ENCODE measurements at regions not wholly inside any gene's neighbourhood (a gene's known extent, or its start where the extent isn't known, plus 50 kb on each side); places are given as distances from the start of the nearest gene placed in this dataset.

DNA sequence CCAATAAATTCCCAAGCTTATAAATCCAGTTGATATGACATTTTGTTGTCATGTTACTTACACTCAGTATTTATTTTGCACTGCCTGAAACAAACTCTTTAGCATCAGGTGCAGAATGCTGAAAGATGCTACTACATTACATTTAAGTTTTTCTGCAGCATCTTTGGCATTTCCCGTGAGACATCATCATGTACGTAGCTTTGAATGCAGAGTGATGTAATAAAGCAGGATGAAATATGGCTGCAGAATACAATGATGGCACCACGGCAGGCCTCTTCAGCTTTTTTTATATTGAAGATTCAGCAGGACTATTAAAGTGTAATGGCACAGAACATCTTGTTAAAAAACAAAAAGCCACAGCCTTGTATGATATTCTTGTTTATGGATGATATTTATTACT, 531.8 kb downstream of the NXPH1 start:
- TF ChIP-seq EZH2phosphoT487 (IDR thresholded peaks at IDR 0.05) = no peak
- no peak for TF ChIP-seq EZH2 (IDR thresholded peaks at IDR 0.05)
- TF ChIP-seq, protein P1, sequence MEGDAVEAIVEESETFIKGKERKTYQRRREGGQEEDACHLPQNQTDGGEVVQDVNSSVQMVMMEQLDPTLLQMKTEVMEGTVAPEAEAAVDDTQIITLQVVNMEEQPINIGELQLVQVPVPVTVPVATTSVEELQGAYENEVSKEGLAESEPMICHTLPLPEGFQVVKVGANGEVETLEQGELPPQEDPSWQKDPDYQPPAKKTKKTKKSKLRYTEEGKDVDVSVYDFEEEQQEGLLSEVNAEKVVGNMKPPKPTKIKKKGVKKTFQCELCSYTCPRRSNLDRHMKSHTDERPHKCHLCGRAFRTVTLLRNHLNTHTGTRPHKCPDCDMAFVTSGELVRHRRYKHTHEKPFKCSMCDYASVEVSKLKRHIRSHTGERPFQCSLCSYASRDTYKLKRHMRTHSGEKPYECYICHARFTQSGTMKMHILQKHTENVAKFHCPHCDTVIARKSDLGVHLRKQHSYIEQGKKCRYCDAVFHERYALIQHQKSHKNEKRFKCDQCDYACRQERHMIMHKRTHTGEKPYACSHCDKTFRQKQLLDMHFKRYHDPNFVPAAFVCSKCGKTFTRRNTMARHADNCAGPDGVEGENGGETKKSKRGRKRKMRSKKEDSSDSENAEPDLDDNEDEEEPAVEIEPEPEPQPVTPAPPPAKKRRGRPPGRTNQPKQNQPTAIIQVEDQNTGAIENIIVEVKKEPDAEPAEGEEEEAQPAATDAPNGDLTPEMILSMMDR (IDR thresholded peaks at IDR 0.05) = no peak
- Histone ChIP-seq H3K9ac (no peak overlapping the region), H3K4me3 (no peak overlapping the region), H3K9me3 (ENCODE audit: low read depth) (no peaks in the 10 kb centered on the region), H2AFZ (replicated peaks) (no peak overlapping the region), H3K27ac (no peak overlapping the region), H3K4me2 (no peak overlapping the region), H3K79me2 (ENCODE audit: low read depth) (no peaks in the 10 kb centered on the region), H3K27me3 (no peaks in the 10 kb centered on the region), H3F3A (ENCODE audit: low read depth) (no peaks in the 10 kb centered on the region), H4K20me1 (ENCODE audit: low read depth) (no peaks in the 10 kb centered on the region), H3K36me3 (no peaks in the 10 kb centered on the region), H3K4me1 (no peaks in the 10 kb centered on the region)
- Mint-ChIP-seq H3K27ac (no peak overlapping the region), H3K36me3 (no peaks in the 10 kb centered on the region), H3K4me3 (no peak overlapping the region), H3K9me3 (no peaks in the 10 kb centered on the region), H3K4me1 (no peaks in the 10 kb centered on the region), H3K27me3 (ENCODE audit: insufficient read depth, low read depth) (no peaks in the 10 kb centered on the region)
- DNase-seq (ENCODE audit: low spot score) = no peak

- H3K4me2 ChIP-seq = no peak overlapping the region
- H3K27me3 Mint-ChIP-seq (ENCODE audit: insufficient read depth, low read depth) = no peaks in the 10 kb centered on the region
- H3K4me1 ChIP-seq = no peaks in the 10 kb centered on the region
- TF ChIP-seq EZH2phosphoT487 (IDR thresholded peaks at IDR 0.05) = no peak
- TF ChIP-seq, protein P1 (IDR thresholded peaks at IDR 0.05) = no peak
- no peak for TF ChIP-seq EZH2 (IDR thresholded peaks at IDR 0.05)
- H4K20me1 ChIP-seq (ENCODE audit: low read depth) = no peaks in the 10 kb centered on the region
- H3K4me3 ChIP-seq = no peak overlapping the region
- no peak overlapping the region for H3K9ac ChIP-seq
- H3K4me3 Mint-ChIP-seq = no peak overlapping the region
- peaks cover 5% of the 10 kb centered on the region for H3K9me3 Mint-ChIP-seq
- no peak for DNase-seq (ENCODE audit: low spot score)
- H3K79me2 ChIP-seq (ENCODE audit: low read depth) = no peaks in the 10 kb centered on the region
- no peaks in the 10 kb centered on the region for H3K9me3 ChIP-seq (ENCODE audit: low read depth)
- no peaks in the 10 kb centered on the region for H3K4me1 Mint-ChIP-seq
- no peak overlapping the region for H3K27ac Mint-ChIP-seq
- no peaks in the 10 kb centered on the region for H3K36me3 Mint-ChIP-seq
- H3K36me3 ChIP-seq = peaks cover 4% of the 10 kb centered on the region
- H3K27me3 ChIP-seq = no peaks in the 10 kb centered on the region
- no peak overlapping the region for H2AFZ ChIP-seq (replicated peaks)
- H3K27ac ChIP-seq = no peak overlapping the region
- H3F3A ChIP-seq (ENCODE audit: low read depth) = no peaks in the 10 kb centered on the region
These were observed 540.2 kb downstream of the NXPH1 start for GRCh38 chr7:8973601-8974000.

- DNase-seq (ENCODE audit: low spot score) = no peak
- H3K4me1 Mint-ChIP-seq = no peaks in the 10 kb centered on the region
- Histone ChIP-seq H4K20me1 (ENCODE audit: low read depth) (no peaks in the 10 kb centered on the region), H3K4me1 (no peaks in the 10 kb centered on the region), H3F3A (ENCODE audit: low read depth) (no peaks in the 10 kb centered on the region), H2AFZ (replicated peaks) (no peak overlapping the region), H3K27me3 (no peaks in the 10 kb centered on the region), H3K27ac (no peak overlapping the region), H3K4me2 (no peak overlapping the region), H3K79me2 (ENCODE audit: low read depth) (no peaks in the 10 kb centered on the region), H3K4me3 (no peak overlapping the region), H3K9me3 (ENCODE audit: low read depth) (no peaks in the 10 kb centered on the region), H3K36me3 (peaks cover 4% of the 10 kb centered on the region), H3K9ac (no peak overlapping the region)
- peaks cover 5% of the 10 kb centered on the region for H3K9me3 Mint-ChIP-seq
- no peak overlapping the region for H3K4me3 Mint-ChIP-seq
- H3K36me3 Mint-ChIP-seq = no peaks in the 10 kb centered on the region
- no peaks in the 10 kb centered on the region for H3K27me3 Mint-ChIP-seq (ENCODE audit: insufficient read depth, low read depth)
- no peak overlapping the region for H3K27ac Mint-ChIP-seq
- TF ChIP-seq EZH2 (IDR thresholded peaks at IDR 0.05) (no peak), EZH2phosphoT487 (IDR thresholded peaks at IDR 0.05) (no peak)
- TF ChIP-seq, protein P1 (IDR thresholded peaks at IDR 0.05) = no peak
These were observed 542.3 kb downstream of the NXPH1 start for GRCh38 chr7:8975681-8976080.
